ENCODE measurements at regions not wholly inside any gene's neighbourhood (a gene's known extent, or its start where the extent isn't known, plus 50 kb on each side); places are given as distances from the start of the nearest gene placed in this dataset.
"Not testable (repeated sequence)": the region's sequence is repeated elsewhere in the genome, so short reads cannot be mapped to it uniquely, and the experiment has no call there.

DNA sequence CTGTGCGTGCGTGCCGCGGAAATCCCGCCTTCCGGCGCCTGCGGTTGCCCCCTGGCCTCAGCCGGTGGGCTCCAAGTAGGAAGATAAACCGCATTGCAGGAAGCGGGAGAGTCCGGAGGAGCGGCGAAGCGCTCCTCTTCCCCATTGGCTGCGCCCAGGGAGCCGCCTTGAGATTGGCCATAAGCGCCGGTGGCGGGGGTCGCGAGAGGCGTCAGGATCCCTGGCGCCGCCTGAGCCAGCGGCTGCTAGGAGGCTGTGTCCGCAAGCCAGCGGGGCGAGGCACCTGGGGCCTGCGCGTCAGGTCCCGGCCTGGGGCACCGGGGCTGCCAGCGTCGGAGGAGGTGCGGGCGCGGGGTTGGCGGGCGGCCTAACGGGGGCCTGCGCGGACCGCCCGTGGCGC is 106.3 kb upstream of the ADCY2 start:
- H2AK5ac ChIP-seq (ENCODE audit: low read depth, low read length); POLR2A ChIA-PET (ENCODE audit: partially characterized antibody); CTCF ChIA-PET (ENCODE audit: partially characterized antibody); FAIRE-seq; H3K9me3 ChIP-seq (ENCODE audit: insufficient read depth in 2 of 2, low read depth in 1 of 2, low read length in 1 of 2); H2BK20ac ChIP-seq (ENCODE audit: low read length); H3K56ac ChIP-seq (replicated peaks; ENCODE audit: insufficient read length, low read depth, low read length); H4K8ac ChIP-seq (ENCODE audit: extremely low read depth, insufficient read depth, low read length); H3K9ac ChIP-seq (replicated peaks in 1 of 4; ENCODE audit: extremely low read depth in 1 of 4, low read depth in 3 of 4, low read length in 3 of 4); H3K4me3 ChIP-seq (ENCODE audit: extremely low read depth in 1 of 4, insufficient read depth in 2 of 4, low read depth in 3 of 4, low read length in 4 of 4); H3K4me1 ChIP-seq (replicated peaks in 1 of 4; ENCODE audit: control insufficient read depth in 3 of 4, insufficient read depth in 4 of 4, low read length in 3 of 4); H3K36me3 ChIP-seq (ENCODE audit: control insufficient read depth in 2 of 4, insufficient read depth in 4 of 4, low read length in 3 of 4); H3K14ac ChIP-seq (ENCODE audit: insufficient read length); H2AFZ ChIP-seq (ENCODE audit: low read length); H3K4me2 ChIP-seq (ENCODE audit: insufficient read depth in 1 of 2, low read depth in 2 of 2, low read length in 2 of 2); H4K20me1 ChIP-seq (replicated peaks in 1 of 2; ENCODE audit: control insufficient read depth in 1 of 2, insufficient read depth in 2 of 2, low read length in 2 of 2); H3K18ac ChIP-seq (ENCODE audit: extremely low read depth, low read length); H3K27me3 ChIP-seq (replicated peaks in 1 of 4; ENCODE audit: control insufficient read depth in 3 of 4, extremely low read depth in 1 of 4, insufficient read depth in 3 of 4, low read length in 3 of 4); H4K5ac ChIP-seq (ENCODE audit: insufficient read length, low read depth, low read length); H3K4ac ChIP-seq (replicated peaks; ENCODE audit: insufficient read length, low read depth, low read length); H2BK15ac ChIP-seq (ENCODE audit: low read length); H2BK5ac ChIP-seq (ENCODE audit: low read depth, low read length); H2BK12ac ChIP-seq (ENCODE audit: low read depth, low read length); H3K79me1 ChIP-seq (ENCODE audit: low read depth, low read length); DNase-seq (ENCODE audit: low read depth in 1 of 2, low spot score in 2 of 2); H4K91ac ChIP-seq (replicated peaks; ENCODE audit: insufficient read length, low read length); H3K23me2 ChIP-seq (ENCODE audit: low read depth, low read length); H3K23ac ChIP-seq (ENCODE audit: insufficient read length); H3K79me2 ChIP-seq (ENCODE audit: control insufficient read depth in 1 of 2, insufficient read depth in 2 of 2, low read length in 2 of 2); H3K27ac ChIP-seq (ENCODE audit: low read depth, low read length); H2BK120ac ChIP-seq (replicated peaks; ENCODE audit: low read depth, low read length): not testable (repeated sequence)
- WGBS, 2 experiments (ENCODE audit: extremely low coverage in 1 of 2, insufficient coverage in 1 of 2, insufficient read length in 1 of 2, insufficient replicate concordance in 2 of 2, low coverage in 1 of 2, low lambda C conversion rate in 2 of 2, missing lambda C conversion rate in 1 of 2) = 97% methylated on average over 34 of the region's 46 CpGs; no CpG with 5 or more reads in 1 of the 2 experiments
- TF ChIP-seq, protein P1, sequence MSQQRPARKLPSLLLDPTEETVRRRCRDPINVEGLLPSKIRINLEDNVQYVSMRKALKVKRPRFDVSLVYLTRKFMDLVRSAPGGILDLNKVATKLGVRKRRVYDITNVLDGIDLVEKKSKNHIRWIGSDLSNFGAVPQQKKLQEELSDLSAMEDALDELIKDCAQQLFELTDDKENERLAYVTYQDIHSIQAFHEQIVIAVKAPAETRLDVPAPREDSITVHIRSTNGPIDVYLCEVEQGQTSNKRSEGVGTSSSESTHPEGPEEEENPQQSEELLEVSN (IDR thresholded peaks at IDR 0.05) = peak; percentile 57; the same call in 1 of the 2 replicates

DNA sequence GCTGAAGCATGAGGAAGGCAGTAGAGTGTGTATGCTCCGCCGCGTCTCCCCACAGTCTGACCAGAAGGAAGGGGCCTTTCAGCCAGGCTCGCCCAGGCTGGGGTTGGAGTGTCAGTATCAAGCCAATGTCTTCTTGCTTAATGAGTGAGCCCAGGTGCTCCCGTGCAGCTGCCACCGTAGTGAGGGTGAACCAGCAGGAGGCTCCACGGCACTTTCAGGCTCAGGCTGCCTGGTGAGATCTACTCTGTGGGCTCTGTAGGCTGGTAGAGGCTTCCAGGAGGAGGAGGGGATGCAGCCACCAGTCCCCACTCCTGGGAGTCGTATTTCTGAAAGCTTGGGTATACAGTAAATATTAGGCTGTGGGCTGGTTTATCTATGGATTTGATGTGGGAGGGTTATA is 98.1 kb upstream of the ADCY2 start:
- H4K91ac ChIP-seq (replicated peaks; ENCODE audit: insufficient read length, low read length); H2AFZ ChIP-seq (ENCODE audit: low read length); H3K4me2 ChIP-seq (ENCODE audit: insufficient read depth in 1 of 2, low read depth in 2 of 2, low read length in 2 of 2); FAIRE-seq; H2BK20ac ChIP-seq (ENCODE audit: low read length); H2BK15ac ChIP-seq (ENCODE audit: low read length); H3K14ac ChIP-seq (ENCODE audit: insufficient read length); H3K79me2 ChIP-seq (ENCODE audit: control insufficient read depth in 1 of 2, insufficient read depth in 2 of 2, low read length in 2 of 2); H3K18ac ChIP-seq (ENCODE audit: extremely low read depth, low read length); H3K56ac ChIP-seq (replicated peaks; ENCODE audit: insufficient read length, low read depth, low read length); H3K4me3 ChIP-seq (ENCODE audit: extremely low read depth in 1 of 4, insufficient read depth in 2 of 4, low read depth in 3 of 4, low read length in 4 of 4); H3K27ac ChIP-seq (ENCODE audit: low read depth, low read length); H4K8ac ChIP-seq (ENCODE audit: extremely low read depth, insufficient read depth, low read length); H2BK12ac ChIP-seq (ENCODE audit: low read depth, low read length); DNase-seq (ENCODE audit: low read depth in 1 of 2, low spot score in 2 of 2); CTCF ChIA-PET (ENCODE audit: partially characterized antibody); H3K23ac ChIP-seq (ENCODE audit: insufficient read length); H3K79me1 ChIP-seq (ENCODE audit: low read depth, low read length); H2AK5ac ChIP-seq (ENCODE audit: low read depth, low read length); H3K9me3 ChIP-seq (ENCODE audit: insufficient read depth in 2 of 2, low read depth in 1 of 2, low read length in 1 of 2); POLR2A ChIA-PET (ENCODE audit: partially characterized antibody); H3K36me3 ChIP-seq (ENCODE audit: control insufficient read depth in 2 of 4, insufficient read depth in 4 of 4, low read length in 3 of 4); H4K5ac ChIP-seq (ENCODE audit: insufficient read length, low read depth, low read length); H3K9ac ChIP-seq (replicated peaks in 1 of 4; ENCODE audit: extremely low read depth in 1 of 4, low read depth in 3 of 4, low read length in 3 of 4); H3K4ac ChIP-seq (replicated peaks; ENCODE audit: insufficient read length, low read depth, low read length); H4K20me1 ChIP-seq (replicated peaks in 1 of 2; ENCODE audit: control insufficient read depth in 1 of 2, insufficient read depth in 2 of 2, low read length in 2 of 2); H2BK120ac ChIP-seq (replicated peaks; ENCODE audit: low read depth, low read length); H2BK5ac ChIP-seq (ENCODE audit: low read depth, low read length); H3K4me1 ChIP-seq (replicated peaks in 1 of 4; ENCODE audit: control insufficient read depth in 3 of 4, insufficient read depth in 4 of 4, low read length in 3 of 4); H3K23me2 ChIP-seq (ENCODE audit: low read depth, low read length); H3K27me3 ChIP-seq (replicated peaks in 1 of 4; ENCODE audit: control insufficient read depth in 3 of 4, extremely low read depth in 1 of 4, insufficient read depth in 3 of 4, low read length in 3 of 4): not testable (repeated sequence)
- 94% methylated on average over 3 of the region's 8 CpGs; no CpG with 5 or more reads in 1 of the 2 experiments for WGBS, 2 experiments (ENCODE audit: extremely low coverage in 1 of 2, insufficient coverage in 1 of 2, insufficient read length in 1 of 2, insufficient replicate concordance in 2 of 2, low coverage in 1 of 2, low lambda C conversion rate in 2 of 2, missing lambda C conversion rate in 1 of 2)

Data from H1 (cell line).